Kidney capillary endothelial cell (primary cell): ENCODE measurements at regions not wholly inside any gene's neighbourhood (a gene's known extent, or its start where the extent isn't known, plus 50 kb on each side); places are given as distances from the start of the nearest gene placed in this dataset.

Experiments used
- DNase-seq: peaks from one replicate; pipeline ENCODE4 v3.0.0-alpha.2; 2018; ENCODE audit warnings: low spot score

DNA sequence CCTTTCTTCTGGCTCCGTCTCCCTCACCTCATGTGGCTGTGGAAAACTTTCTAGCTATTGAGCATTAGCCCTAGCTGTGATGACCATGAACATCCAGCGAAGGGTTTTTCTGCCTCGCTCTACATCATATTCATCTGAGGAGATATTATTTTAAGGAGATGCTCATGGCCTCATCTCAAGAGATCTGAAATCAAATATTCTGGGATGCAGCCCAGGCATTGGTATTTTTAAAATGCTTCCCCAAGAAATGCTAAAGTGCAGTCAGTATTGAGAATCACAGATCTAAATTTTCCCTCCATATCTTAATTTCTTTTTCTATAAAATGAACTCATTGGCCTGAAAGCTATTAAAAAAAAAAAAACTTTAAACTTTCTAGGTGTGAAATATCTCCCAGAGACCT lies 238.2 kb upstream of the CELF2 start:
- DNase-seq: no peak

DNA sequence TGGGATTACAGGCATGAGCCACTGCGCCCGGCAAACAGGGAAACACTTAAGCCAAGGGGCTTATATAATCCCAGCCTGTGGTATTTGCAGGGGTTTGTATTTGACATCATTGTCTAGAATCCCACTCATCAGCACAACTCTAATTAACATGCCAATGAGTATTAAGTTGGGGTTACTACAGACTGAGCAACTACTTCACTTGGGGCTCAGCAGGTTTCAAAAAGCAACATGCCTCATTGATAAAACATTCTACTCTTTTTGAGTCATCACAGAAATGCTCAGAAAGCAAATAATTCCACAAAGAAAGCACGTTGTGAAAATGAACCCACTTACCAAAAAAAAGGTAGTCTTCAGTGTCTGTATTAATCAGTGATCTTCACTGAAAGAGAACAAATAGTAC lies 236.9 kb upstream of the CELF2 start:
- no peak for DNase-seq

DNA sequence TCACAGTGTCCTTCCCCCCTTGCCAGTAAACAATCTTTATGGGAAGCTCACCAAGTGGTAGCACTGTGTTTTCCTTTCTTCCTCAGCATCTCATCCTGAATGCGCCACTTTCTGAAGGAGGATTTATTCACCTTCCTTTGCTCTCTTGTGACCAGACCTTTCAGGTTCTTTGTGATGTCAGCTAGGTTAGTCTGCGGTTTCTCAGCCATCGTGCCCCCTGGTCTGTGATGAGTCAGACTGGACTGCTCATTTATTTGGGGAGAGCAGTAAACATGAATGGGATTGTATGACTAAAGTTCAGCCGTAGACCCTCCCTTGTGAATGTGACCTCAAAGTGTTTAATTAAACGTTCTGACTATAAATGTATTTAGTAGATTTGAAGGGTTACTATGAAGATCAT lies 235.1 kb upstream of the CELF2 start:
- DNase-seq: no peak

DNA sequence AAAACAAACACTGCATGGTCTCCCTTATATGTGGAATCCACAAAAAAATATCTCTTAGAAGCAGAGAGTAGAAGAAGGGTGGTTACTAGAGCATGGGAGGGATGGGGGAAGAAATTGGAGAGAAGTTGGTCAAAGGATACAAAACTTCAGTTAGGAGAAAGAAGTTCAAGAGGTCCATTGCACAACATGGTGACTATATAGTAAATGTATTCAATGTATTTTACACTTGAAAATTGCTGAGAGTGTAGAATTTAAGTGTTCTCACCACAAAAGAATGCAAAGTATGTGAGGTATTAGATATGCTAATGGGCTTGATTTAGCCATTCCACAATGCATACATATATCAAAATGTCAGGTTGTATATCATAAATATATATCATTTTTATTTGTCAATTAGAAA lies 232.0 kb upstream of the CELF2 start:
- peak; percentile 55 for DNase-seq

DNA sequence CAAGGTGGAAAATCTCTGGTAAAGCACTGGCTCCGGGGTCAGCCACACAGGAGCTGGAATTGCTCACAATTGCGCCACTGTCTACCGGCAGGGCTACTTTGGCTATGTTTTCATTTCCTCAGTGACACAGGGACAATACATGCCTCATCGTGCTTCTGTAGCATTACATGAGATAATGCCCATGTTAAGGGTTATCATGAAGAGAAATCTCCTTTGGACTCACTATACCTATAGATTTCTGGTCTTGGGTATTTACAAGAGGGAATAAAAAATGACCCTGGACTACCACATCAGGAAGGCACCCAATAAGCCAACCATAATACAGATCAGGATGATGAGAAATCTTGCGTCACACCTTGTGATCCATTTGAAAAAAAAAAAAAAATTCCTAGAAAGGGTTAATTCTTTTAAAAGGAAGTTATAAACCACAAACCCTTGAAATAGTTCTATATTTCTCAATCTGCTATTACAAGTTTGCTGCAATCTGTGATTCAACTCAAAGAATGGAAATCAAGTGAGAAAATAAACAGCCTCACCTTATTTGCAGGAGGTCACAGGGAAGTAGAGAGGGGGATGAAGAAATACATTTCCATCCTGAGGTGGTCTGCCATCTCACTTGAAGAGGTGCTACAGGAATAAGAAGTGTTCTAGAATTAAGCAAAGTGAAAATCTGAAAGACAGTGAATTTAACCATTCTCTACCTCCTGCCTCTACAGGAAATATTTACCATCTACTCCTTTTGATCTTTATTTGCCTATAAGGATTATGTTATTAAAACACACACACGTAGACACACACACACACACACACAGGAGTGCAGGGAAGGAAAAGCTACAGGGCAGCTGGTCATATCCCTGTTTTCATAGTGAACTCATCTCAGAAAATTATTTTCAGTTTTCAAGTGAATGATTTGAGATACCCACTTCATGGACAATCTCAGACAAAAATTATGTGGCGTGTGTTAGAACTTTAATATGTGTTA lies 231.3 kb upstream of the CELF2 start:
- no peak for DNase-seq

DNA sequence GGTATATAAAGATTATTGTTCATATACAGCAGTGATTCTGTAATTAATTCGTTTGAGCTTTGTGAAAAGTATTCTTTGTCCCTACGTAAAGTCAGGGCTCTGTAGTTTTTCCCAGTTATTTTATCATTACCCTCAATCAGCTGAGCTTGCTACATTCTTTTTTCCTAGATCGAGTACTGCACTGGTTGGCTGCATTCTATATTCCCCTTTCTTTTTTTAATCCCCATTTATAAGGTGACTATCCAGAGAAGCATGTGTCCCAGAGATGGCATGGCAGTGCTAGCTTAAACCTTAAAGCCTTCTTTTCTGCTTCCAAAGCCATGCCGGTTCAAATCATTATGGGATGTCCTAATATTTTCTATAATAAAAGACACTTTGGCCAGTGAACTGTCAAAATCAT lies 230.1 kb upstream of the CELF2 start:
- DNase-seq: no peak

DNA sequence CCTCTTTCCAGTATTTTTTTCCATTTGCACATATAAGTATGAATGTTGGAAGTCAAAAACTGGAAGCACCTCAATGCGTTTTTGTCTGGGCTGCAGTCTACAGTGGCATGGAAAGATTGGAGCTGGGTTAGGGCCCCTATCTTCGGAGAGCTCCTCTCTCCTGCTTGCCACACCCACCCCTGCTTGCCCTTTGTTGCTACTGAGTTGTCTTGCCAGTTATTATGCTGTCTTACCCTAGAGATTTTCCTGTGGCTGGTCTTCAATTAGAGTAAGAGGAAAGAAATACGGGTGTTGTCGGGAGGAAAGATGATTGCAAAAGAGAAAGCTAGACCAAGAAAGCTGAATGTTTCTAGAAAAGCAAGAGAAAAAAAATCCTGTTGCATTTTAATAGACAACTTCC lies 228.9 kb upstream of the CELF2 start:
- DNase-seq: no peak

DNA sequence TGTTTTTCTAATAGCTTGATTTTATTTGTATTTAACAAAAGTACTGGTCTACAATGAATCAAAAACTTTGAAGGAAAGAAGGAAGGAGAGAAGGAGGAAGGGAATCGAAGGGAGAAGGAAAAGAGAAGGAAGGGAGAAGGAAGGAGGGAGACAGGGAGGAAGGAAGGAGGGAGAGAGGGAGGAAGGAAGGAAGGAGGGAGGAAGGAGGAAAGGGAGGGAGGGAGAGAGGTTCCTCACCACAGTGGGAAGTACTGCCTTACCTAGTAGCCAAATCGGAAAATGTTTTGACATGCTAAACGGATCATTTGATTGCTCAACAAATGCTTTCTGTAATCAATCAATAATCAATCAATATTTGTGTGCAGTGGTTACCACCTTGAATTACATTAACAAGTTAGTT lies 225.8 kb upstream of the CELF2 start:
- no peak for DNase-seq

DNA sequence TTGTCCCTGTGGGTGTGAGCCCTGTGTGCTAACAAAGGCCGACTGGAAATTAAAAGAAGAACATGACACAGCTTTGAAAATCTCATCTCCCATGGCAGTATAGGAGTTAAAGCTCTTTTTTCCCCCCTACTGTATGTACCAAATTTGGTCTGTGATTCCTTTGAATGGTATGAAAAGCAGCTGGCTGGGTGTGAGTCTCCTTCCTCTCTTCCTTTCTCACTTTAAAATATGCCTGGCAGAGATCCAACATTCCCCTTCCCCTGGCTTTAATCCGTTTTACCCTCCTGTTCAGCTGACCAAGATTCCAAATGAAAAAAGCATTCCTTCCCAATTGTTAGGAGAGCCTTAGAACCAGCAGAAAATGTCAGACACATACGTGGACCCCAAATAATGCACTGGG lies 225.0 kb upstream of the CELF2 start:
- DNase-seq: peak; percentile 94

DNA sequence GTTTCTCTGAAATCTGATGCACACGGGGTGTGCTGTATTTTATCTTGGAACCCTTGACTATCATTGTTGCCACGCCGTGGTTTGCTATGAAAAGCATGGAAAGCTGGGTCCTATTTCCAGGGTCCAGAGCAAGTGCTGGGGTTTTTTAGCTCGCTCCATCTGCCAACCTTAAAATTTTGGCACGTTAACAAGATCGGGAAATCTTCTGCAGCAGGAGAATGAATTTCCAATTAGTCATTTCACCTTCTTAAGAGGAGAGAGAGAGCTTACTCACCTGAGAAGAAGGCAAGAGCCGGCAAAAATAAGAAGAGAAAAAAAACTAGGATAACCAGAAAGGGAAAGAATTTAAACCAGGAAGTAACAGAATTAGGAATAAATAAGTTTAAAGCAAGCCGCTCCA lies 223.6 kb upstream of the CELF2 start:
- no peak for DNase-seq

DNA sequence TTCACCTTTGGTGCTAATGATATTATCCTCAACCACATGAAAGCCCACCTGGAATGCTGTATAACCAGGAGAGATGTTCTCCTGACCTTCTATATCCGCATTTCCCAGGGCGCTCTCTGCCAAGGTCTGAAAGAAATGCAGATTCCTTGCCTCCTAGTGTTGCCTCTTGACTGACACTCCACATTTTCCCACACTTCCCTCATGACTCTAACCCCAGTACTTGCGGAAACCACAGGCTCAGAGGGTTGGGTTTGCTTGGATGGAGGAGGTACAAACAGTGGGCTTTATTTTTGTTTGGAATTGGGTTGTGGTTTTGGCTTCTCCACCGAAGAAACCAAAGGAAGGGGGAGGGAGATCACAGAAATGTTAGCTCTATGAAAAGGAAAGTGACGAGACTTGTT lies 222.9 kb upstream of the CELF2 start:
- no peak for DNase-seq

DNA sequence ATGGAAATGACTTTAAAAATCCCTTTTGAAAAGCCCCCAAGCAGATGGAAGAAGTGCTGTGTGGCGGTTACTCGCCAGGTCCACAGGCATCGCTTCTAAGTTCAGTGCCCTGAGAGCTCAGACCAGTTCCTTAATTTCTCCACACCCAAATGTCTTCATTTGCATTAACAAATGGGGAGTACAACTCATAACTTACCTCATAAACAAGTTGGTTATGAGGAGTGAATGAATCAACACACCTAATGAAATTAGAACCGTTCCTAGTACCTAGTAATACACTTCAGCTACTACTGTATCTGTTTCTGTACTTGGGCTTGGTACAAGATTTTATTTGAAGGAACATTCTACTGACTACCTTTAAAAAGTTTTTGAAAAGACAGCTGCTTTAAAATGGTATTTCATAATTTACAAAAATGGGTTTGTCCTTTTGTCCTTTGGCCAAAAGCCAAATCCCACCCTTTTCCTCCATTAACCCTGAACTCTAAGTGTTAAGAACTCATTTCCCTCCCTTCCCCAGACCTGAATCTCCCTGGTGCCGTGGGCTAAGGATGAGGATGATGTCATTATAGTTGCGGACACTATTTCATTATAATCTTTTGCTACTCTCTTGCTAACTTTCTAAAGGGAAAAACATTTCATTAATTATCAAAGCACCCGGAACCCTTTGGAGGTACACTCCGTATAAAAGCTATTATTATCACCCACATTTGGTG lies 221.5 kb upstream of the CELF2 start:
- DNase-seq: peak; percentile 16

DNA sequence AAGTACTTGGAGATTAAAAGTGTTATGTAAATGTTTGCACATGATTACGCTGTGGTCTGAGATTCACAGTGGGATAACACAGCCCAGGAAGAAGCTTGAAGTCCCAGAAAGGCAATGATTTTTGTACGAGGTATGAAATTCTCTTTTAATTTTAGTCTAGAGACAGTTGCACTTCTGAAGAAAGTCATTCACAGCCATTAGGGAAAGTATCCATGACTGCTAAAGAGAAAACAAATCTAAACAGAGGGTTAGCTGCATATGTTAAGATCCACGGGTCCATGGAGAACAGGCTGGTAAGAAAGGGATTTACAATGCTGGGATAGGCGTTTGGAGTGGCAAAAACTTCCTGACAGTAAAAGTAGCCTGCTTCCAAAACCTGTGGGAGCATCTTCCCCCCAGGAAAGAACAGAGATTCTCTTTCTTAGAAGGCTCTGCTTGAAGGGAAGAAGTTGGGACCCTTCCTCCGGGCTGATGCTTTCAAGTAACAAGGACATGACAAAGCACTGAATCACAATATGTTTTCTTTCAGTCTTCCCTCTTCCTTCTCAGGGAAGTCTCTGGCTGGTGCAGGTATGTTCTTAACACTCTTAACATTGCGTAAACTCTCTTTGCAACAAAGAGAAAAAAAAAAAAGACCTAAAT lies 220.8 kb upstream of the CELF2 start:
- DNase-seq: peak; percentile 30

DNA sequence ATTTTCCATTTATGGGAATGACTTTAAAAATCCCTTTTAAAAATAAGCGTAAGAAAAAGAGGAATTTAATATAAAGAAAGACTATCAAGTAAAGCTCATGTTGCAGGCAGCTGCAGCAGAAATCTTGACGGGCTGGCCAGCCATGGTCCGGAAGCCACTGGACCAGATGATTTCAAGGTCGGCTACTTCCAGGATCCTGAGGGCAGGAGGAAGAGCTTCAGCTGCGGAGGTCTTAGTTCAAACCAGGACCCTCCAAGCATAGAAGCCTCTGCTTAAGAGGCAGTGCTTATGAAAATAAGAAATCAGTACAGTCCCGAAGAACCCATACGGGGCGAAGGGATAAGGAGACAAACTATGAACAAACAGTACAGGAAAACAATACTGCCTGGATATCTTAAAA lies 220.2 kb upstream of the CELF2 start:
- DNase-seq: peak; percentile 14

DNA sequence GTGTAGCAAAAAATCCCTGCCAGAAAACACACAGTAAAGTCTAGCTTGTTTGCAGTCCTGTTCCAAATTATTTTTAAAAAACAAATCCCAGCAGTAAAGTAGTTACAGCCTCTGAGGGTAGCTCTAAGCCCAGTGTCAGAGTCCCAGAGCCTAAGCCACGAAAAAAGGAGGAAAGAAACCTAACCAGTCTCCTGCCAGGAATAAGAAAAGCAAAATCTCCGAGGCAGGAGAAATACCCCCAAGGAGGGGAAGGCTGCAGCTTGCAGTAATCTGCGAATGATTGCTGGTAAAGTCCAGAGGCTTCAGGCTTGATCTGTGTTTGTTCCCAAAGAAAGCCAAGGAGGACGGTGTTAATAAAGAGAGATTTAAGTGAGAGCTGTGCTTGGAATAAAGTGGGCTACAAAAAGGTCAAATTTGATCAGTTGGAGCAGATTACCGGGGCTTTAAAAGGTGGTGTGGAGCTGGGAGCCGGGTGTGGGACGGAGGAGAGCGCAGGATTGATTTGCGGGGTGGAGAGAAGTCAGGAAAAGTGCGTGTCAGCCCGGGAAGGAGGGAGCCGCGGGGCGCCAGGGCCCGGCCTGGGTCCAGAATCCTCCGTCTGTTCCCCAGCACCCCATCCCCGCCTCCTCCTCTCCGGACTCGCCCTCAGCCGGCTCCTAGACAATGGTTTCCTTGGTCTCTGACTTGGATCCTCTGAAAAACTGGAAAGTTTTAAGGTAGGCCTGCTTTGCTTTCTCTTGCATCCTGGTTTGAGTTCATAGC lies 219.4 kb upstream of the CELF2 start:
- DNase-seq: no peak

DNA sequence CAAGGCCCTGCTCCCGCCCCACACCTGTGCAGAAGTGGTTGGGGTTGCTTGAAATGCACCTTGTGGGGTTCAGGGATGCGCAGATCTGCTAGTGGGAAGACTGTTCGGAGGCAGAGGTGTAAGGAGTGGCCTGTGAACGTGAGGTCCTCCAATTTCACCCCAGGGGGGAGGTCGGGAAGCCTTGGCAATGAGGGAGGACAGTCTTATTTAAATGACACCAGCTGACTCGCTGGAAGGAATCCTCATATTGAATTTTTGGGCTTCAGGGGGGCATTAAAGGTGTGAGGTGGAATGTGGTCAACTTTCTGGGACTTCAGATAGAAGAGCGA lies 218.8 kb upstream of the CELF2 start:
- DNase-seq: no peak

DNA sequence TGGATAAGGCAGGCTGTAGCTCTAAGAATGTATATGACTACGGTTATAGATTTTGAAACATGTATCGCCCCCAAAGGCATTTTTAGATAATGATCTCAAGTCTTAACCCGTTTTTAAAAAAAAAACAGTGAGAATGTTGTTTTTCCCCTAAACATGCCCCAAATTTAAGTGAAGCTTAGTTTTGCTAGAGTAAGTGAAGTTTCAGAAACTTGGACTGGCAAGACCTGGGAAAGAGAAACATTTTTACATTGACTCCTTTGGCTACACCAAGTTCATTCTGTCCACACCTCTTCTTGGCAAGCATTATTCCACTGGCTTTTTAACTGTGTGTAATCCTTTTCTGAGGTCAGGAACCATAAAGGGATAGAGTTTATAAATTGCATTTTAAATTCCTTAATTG lies 216.7 kb upstream of the CELF2 start:
- no peak for DNase-seq

DNA sequence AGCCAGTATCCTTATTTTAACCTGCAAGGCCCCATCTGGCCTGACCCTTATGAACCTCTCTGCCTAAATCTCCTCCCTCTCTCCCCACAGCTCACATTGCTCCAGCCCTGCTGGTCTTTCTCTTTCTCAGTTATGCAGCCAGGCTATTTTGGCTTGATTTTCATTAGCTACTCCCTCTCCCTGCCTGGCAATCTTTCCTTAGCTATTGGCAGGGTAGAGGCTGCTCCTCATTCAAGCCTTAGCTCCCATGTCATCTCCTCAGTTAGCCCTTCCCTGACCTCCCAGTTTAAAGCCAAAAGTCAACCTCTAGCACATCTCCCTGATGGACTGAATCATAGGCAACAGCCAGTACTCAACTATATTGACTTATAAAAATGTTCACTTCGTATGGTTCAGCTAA lies 214.4 kb upstream of the CELF2 start:
- DNase-seq: no peak

DNA sequence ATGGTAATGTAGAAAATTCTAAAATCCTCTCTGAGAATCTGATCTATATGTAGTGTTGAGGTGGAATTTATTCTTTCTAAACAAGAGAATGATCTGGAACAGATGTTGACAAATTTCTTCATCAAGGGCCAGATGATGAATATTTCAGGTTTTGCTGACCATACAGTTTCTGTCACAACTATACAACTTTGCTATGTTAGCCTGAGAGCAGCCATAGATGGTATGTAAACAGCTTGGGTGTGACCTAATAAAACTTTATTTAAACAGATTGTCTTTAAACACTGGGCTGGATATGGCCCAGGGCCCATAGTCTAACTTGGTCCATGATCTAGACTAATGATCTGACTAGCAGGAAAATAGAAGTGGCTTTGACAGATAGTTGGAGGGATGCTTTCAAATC lies 213.6 kb upstream of the CELF2 start:
- DNase-seq: no peak

DNA sequence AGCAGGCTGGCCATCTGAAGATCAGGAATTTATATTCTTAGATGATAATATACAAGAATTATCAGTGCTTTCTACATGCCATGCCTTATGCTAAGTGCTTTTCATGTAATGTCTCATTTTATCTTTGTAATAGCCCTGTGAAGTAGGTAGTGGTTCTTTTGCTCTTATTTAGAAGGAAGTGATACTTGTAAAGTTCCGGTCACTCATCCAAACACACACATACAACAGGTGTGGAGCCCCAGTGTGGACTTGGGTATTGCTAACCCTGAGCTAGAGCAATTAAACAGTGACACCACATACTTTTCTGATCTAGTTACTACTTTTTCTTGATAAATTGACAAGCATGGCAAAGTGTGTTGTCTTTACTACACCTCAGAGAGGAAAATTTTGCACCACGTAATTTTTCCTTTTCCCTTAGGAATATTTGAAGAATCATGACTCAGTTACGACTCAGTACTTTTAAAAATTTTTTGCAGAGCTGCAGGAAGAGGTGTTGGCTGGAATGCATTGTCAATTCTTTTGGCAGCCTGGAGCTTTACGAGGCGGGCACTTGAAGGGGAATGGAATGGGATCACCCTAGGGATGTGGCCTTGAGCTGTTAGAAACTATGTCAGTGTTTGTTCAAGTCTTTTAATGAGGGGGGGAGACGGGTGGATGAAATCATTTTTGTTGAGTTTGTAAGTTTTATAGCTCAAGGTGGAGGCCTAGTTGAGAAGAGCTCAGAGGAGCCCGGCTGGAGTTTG lies 212.5 kb upstream of the CELF2 start:
- DNase-seq: peak; percentile 92

DNA sequence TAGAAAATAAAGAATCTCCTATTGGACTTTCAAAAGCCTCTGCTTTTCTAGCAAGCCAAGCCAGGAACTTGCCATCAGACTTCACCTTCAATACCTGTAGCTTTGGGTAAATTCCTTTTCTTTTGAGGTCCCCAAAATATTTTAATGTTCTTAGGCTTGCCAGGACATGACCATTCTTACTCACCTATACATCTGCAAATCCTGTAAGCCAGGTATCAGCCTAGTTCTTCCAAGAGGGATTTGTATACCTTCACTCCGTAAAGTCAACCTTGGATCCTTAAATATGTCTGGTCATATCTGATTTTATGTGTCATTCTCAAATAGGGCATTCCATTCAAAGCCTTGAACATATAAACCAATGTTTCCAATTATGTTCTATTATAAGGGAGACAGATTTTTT lies 210.6 kb upstream of the CELF2 start:
- DNase-seq: no peak

DNA sequence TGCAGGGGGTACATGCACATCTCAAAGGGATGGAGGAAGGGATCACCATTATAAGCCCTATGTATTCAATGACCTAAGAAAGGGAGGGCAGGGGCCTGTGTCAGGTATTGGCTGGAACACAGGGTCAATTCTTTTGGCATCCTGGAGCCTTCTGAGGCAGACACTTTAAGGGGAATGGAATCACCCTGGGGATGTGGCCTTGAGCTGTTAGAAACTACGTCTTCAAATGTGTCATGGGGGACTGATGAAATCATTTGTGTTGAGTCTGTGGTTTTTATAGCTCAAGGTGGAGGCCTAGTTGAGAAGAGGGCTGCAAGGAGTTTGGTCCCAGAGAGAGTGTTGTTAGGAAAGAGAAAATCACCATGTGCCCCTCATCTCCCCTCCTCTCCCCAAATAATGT lies 206.1 kb upstream of the CELF2 start:
- no peak for DNase-seq
